Upper lobe of left lung (tissue), 6 donors: ENCODE measurements at regions not wholly inside any gene's neighbourhood (a gene's known extent, or its start where the extent isn't known, plus 50 kb on each side); places are given as distances from the start of the nearest gene placed in this dataset.
"Not testable (repeated sequence)": the region's sequence is repeated elsewhere in the genome, so short reads cannot be mapped to it uniquely, and the experiment has no call there.

ENCODE experiments used
- ATAC-seq, 2 donors: fragments of 200-7000 bp; cut with Tn5 transposase; one replicate each; pipeline ENCODE4 v1.9.1; 2022; ENCODE audit warnings: mild to moderate bottlenecking in 2 of 2, moderate library complexity in 2 of 2; ENCODE audit not compliant: low FRiP score in 2 of 2
- DNase-seq, 2 donors: peaks; one replicate each; pipeline ENCODE4 v3.0.0-alpha.2; 2019 to 2020
- H3K27ac ChIP-seq, 4 donors: fragments of 200-600 bp; sonication (generic); one replicate each; pipeline ENCODE4 v1.5.1; 2016 to 2019
- H3K27me3 ChIP-seq, 4 donors: fragments of 200-600 bp; sonication (generic); one replicate each; pipeline ENCODE4 v1.5.1; 2017 to 2019
- H3K36me3 ChIP-seq, 4 donors: fragments of 200-600 bp; sonication (generic); one replicate each; pipeline ENCODE4 v1.5.1; 2016 to 2019
- H3K4me1 ChIP-seq, 4 donors: fragments of 200-600 bp; sonication (generic); one replicate each; pipeline ENCODE4 v1.5.1; 2018 to 2019
- H3K4me3 ChIP-seq, 4 donors: fragments of 200-600 bp; sonication (generic); one replicate each; pipeline ENCODE4 v1.5.1; 2017 to 2019; ENCODE audit warnings: mild to moderate bottlenecking in 2 of 4, moderate library complexity in 1 of 4
- H3K9me3 ChIP-seq, 4 donors: fragments of 200-600 bp; sonication (generic); one replicate each; pipeline ENCODE4 v1.5.1; 2018 to 2019
- CTCF ChIP-seq, 6 experiments: fragments of 450-650 bp in 4 of 6; fragments of 200-600 bp in 2 of 6; sonication (generic) in 2 of 6; IDR thresholded peaks; one replicate each; pipeline ENCODE4 v1.5.1; 2016 to 2019; ENCODE audit warnings: antibody characterized with exemption in 6 of 6
- EP300 ChIP-seq, 4 donors: sonication (generic); formaldehyde crosslinking; IDR thresholded peaks; one replicate each; pipeline ENCODE4 v1.5.1; 2017; ENCODE audit warnings: antibody characterized with exemption in 4 of 4, control low read depth in 2 of 4
- POLR2A ChIP-seq, 4 donors: fragments of 450-650 bp; IDR thresholded peaks; one replicate each; pipeline ENCODE4 v1.5.1; 2016 to 2017; ENCODE audit warnings: antibody characterized with exemption in 4 of 4, mild to moderate bottlenecking in 2 of 4
- POLR2AphosphoS5 ChIP-seq, 2 donors: sonication (generic); formaldehyde crosslinking; IDR thresholded peaks; one replicate each; pipeline ENCODE4 v1.5.1; 2017; ENCODE audit warnings: antibody characterized with exemption in 2 of 2
- WGBS, 2 donors: methylation state at CpG; one replicate each; pipeline ENCODE4 v1.1.5; 2017 to 2018; 5-methylcytosine and 5-hydroxymethylcytosine counted together
- donor health status: DM: no; HTN: no; CAD: no; lungs with moderate emphysema.
- donor health status: DM: no; HTN: yes; CAD: no; lungs with severe emphysema.

- ATAC-seq (no peak), DNase-seq (no peak)
- Histone ChIP-seq H3K4me1 (no peaks in the 10 kb centered on the region), H3K27ac (no peak overlapping the region), H3K9me3 (no peaks in the 10 kb centered on the region), H3K36me3 (no peaks in the 10 kb centered on the region), H3K4me3 (no peak overlapping the region), H3K27me3 (no peaks in the 10 kb centered on the region)
- 95 to 96% methylated on average over 1 of the region's 1 CpG for WGBS, 2 donors
- TF ChIP-seq CTCF (IDR thresholded peaks at IDR 0.05): no peak
- no peak for TF ChIP-seq POLR2AphosphoS5 (IDR thresholded peaks at IDR 0.05)
- TF ChIP-seq POLR2A (IDR thresholded peaks at IDR 0.05): no peak
- no peak for TF ChIP-seq EP300 (IDR thresholded peaks at IDR 0.05)
Observed at GRCh38 chr2:61726456-61727209, 127.2 kb downstream of the FAM161A start.

GRCh38 chr2:61723364-61723763 is 130.5 kb downstream of the FAM161A start:
- peak in 1 of 2 donors; percentile 27 for DNase-seq

GRCh38 chr2:61722800-61723199 is 131.1 kb downstream of the FAM161A start:
- H3K36me3 ChIP-seq: no peaks in the 10 kb centered on the region

More at GRCh38 chr2:61723364-61723763, 130.5 kb downstream of the FAM161A start:
- not testable (repeated sequence) for H3K27ac ChIP-seq, H3K9me3 ChIP-seq, H3K4me3 ChIP-seq, H3K36me3 ChIP-seq, H3K4me1 ChIP-seq, ATAC-seq, H3K27me3 ChIP-seq
- 91 to 92% methylated on average over 13 of the region's 13 CpGs for WGBS, 2 donors

GRCh38 chr2:61722318-61722717 is 131.5 kb downstream of the FAM161A start:
- Histone ChIP-seq H3K27ac (no peak overlapping the region), H3K4me1 (no peaks in the 10 kb centered on the region), H3K4me3 (no peak overlapping the region), H3K9me3 (no peaks in the 10 kb centered on the region), H3K27me3 (no peaks in the 10 kb centered on the region), H3K36me3 (no peaks in the 10 kb centered on the region)
- DNase-seq: no peak
- TF ChIP-seq CTCF (IDR thresholded peaks at IDR 0.05) (no peak), POLR2AphosphoS5 (IDR thresholded peaks at IDR 0.05) (no peak), POLR2A (IDR thresholded peaks at IDR 0.05) (no peak), EP300 (IDR thresholded peaks at IDR 0.05) (no peak)
- 75 to 86% methylated on average over 1 of the region's 1 CpG for WGBS, 2 donors
- ATAC-seq: no peak

More at GRCh38 chr2:61722800-61723199, 131.1 kb downstream of the FAM161A start:
- DNase-seq (no peak), ATAC-seq (no peak)
- Histone ChIP-seq H3K9me3 (no peaks in the 10 kb centered on the region), H3K4me3 (no peak overlapping the region), H3K4me1 (no peaks in the 10 kb centered on the region), H3K27ac (no peak overlapping the region), H3K27me3 (no peaks in the 10 kb centered on the region)
- 92% methylated on average over 8 of the region's 8 CpGs for WGBS, 2 donors
- TF ChIP-seq CTCF (IDR thresholded peaks at IDR 0.05) (no peak), POLR2A (IDR thresholded peaks at IDR 0.05) (no peak), EP300 (IDR thresholded peaks at IDR 0.05) (no peak), POLR2AphosphoS5 (IDR thresholded peaks at IDR 0.05) (no peak)

GRCh38 chr2:61721382-61721781 is 132.5 kb downstream of the FAM161A start:
- H3K9me3 ChIP-seq: no peaks in the 10 kb centered on the region
- no peak for ATAC-seq
- no peak for DNase-seq
- no peak overlapping the region for H3K27ac ChIP-seq
- H3K4me3 ChIP-seq: no peak overlapping the region
- no peaks in the 10 kb centered on the region for H3K4me1 ChIP-seq
- WGBS, 2 donors: 77 to 89% methylated on average over 2 of the region's 2 CpGs
- TF ChIP-seq POLR2AphosphoS5 (IDR thresholded peaks at IDR 0.05) (no peak), POLR2A (IDR thresholded peaks at IDR 0.05) (no peak), CTCF (IDR thresholded peaks at IDR 0.05) (no peak)
- H3K27me3 ChIP-seq: no peaks in the 10 kb centered on the region
- H3K36me3 ChIP-seq: no peaks in the 10 kb centered on the region
